GM21619 (cell line): ENCODE measurements at regions not wholly inside any gene's neighbourhood (a gene's known extent, or its start where the extent isn't known, plus 50 kb on each side); places are given as distances from the start of the nearest gene placed in this dataset.

ENCODE experiments used
- ATAC-seq: cut with Tn5 transposase; IDR thresholded peaks from one replicate; pipeline ENCODE4 v1.9.1; 2021; ENCODE audit not compliant: unreplicated experiment

DNA sequence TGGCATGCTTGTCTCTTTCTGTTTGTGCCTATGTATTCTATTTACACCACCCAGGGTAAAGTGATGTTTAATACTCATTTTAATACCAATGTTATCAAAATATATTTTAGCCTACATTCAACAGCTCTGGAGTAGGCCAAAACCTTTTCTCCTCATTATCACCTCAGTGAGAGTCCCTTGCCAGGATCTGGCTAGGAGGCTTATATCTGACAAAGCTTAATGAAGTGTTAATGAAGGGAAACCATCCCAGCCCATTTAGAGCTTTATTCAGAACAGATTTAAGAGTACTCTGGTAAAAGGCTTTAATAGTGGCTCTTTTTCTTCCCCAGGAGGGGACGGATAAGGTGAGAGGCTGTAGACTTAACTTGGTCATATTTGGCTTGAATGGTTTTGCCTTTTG is 137.6 kb downstream of the GRIN2B start:
- ATAC-seq: no peak

DNA sequence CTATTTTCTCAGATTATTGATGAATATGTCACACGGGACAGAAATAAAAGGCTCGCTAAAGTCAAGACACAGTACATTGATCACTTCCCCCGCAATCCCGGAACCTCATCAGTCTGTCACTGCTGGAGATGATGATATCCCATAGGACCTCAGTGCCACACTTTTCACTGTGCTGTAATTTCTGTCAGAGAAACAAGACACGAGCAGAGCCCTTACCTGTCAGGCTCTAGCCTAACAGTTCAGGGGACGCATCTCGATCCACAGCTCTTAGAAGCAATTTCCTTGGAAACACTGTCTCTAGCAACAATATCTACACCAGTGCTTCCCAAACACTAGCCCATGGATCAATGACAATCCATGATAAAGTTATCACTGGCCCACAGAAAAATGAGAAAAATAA is 140.0 kb downstream of the GRIN2B start:
- ATAC-seq: no peak

DNA sequence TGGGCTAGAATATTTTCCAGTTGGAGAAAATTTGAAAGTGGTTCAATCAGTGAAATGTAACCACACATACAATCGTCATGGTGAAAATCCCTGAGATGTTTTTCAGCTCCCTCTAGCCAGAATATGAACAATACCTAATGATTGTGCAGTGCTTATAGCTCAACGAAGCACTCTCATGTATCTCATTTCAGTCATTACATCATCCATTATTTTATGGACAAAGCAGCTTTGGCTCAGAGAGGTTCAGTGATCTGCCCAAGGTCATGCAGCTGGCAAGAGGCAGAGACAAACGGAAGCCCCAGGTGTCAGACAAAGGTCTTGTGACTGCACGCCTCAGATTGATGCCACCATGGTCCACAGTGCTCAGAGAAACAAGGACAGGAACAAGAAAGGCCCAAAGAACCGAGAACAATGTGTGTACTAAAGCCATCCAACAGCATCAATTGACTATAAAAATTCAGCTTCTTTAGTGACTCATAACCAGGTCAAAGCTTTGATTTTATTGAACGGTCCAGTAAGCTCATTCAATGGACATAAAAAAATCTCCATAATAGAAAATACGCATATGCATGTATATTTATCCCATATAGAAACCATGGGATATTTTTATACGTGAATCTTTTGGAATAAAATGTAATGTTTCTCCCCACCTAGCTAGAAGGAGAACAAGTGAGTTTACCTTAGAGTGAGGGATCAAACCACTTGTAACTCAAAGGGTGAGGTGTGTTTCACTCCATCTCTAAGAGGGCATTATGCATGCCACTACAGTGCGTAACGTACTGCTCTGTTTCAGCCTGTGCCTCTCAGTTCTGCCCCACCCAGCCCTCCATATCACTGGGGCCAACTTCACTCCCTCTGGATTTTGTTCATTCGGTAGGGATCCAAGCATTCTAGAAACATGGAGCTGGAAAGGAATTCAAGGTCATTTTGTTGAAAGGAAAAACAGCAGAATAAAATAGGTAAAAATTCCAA is 141.8 kb downstream of the GRIN2B start:
- ATAC-seq: no peak

DNA sequence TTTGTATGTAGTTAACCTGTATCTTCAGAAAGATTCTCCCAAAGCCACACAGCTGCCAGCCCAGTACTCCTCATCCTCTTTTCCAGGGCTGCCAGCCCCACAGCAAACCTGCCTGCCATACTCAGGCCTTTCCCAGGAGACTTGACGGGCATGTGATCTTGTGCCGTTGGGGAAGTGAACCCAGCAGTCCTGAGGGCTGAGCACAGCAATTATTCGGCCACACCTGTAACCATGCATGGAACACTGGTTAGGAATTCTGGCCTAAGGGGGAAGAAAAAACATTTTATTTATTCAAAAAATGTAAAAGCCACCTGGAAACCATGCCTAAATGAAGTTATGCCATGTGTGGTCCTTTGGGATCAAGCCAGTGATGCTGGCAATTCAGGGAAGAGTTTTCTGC is 145.3 kb downstream of the GRIN2B start:
- ATAC-seq: no peak

DNA sequence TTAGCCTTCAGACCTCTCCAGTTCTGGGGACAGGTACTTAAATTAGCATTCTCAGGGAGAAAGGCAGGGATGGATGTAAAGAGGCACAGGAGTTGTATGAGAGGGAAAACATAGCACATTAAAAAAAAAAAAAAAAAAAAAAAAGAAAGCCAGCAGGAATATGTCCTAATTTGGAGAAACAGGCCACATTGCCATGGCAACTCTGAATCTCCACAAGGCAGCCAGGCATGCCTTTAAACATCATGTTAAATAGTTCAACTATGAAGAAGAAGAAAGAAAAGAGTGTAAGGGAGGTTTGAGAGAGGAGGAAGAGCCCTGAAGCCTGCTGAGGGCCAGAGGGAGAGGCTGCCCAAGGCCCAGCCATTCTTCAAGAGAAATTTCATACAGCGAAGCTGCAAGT is 145.8 kb downstream of the GRIN2B start:
- no peak for ATAC-seq

DNA sequence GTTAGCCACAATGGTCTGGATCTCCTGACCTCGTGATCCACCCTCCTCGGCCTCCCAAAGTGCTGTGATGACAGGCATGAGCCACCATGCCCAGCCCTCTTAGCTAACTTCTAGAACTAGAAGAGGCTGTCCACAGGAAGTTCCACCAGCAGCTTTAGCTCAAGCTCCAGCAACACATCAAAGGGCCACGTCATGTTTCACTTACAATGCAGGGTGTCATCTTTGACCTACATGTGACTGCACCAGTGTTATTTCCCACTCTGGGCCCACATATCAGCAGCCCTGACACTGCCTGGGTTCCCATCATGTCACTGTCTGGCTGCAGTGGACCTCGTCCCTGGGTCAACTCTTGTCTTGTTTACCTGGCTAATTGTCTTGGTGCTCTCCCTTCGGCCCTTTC is 147.2 kb downstream of the GRIN2B start:
- no peak for ATAC-seq

DNA sequence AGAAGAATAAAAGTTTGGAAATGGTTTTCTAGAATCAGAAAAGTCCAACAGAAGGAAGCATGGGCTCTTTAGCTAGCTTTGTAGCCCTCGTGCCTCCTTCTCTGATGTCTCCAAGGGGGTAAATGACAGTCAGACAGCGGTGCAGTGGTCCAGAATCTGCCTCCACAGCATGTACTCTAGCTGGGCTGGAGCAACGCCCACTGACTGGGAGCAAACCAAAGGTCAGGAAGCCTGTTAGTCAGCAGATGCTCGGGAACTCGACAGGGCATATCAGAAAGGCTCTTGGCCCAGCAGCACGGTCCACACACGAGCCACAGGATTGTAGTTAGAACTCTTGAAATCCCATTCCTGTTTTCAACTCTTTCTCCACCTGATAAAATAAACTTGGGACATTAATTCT is 164.3 kb downstream of the GRIN2B start:
- ATAC-seq: no peak

DNA sequence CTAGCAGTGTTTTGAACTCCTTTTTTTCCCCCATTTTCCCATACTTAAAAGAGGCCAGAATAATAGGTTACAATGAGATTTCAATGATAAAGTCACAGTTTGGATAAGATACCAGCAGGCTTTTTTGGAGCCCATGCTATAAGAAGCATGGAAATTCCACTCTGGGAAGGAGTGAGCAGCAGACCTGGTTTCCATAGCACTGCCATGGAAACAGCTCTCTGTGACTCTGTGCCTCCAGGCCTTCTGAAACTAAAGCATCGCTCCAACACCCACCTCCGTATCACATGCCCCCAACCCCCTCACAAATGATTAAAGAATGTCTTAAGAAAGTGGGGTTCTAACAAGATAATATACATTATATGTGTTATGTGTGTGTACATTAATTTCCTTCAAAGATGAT is 165.0 kb downstream of the GRIN2B start:
- no peak for ATAC-seq

DNA sequence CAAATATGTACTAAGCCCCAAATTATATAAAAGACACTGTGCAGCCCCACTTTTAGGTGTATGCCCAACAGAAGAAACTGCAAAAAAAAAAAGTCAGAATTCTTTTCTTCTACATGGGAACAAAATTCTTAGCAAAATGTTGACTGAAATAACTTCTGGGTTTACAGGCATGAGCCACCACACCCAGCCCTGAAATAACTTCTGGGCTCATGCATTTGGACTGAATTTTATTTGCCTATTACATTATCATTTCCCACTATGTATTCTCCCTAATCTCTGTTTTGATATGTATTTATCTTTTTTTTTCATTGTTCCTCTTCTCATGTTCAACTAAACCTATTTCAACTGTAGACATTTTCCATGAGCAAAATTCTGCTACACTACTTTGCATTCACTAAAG is 169.2 kb downstream of the GRIN2B start:
- no peak for ATAC-seq

DNA sequence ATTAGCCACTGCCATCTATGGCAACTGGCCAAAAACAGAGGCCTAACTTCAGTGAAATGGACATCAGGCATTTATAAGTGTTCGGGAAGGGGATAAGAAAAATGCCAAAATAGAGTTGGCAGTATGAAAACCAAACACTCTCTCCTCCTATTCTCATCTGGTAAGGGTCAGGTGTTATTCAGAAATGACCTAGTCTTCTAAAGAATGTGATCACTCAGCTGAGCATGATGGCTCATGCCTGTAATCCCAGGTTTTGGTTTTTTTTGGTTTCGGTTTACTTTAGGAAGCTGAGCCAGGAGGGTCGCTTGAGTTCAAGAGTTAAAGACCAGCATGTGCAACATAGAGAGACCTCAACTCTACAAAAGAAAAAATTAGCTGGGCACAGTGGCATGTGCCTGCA is 170.3 kb downstream of the GRIN2B start:
- no peak for ATAC-seq

DNA sequence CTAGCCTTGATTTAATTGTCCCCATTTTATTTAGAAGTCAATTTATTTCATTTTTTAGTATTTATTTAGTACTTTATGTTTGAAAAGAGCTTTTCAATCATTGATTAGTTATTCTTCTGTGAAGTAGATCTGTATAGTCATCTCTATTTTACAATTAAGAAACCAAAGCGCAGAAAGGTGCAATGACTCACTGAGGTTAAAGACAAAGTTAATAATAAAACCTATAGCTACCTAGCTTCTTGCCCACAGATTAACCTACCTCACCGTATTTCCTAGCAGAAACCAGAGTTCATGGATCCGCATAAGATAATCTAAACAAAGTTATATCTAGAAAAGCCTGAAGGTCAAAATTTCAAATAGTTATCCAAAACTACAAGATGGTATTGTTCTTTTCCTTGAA is 176.4 kb downstream of the GRIN2B start:
- ATAC-seq: peak; percentile 53

DNA sequence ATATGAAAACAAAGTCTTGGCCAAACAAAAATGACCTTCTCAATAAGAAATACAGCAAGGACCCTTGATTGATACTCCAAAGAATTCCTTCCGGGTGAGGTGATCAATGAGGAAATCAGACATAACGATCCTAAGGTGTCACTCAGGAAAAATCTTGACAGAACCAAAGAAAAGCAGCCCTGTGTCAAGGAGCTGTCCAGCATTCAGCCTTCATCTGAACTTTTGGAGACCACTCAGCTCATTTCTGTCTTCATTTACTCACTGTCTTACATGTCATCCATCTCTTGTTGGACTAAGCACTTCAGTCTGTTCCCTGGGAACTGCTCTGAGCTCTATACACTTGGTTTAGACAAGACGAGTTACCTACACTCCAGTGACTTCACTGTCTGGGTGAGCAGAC is 179.9 kb downstream of the GRIN2B start:
- no peak for ATAC-seq

DNA sequence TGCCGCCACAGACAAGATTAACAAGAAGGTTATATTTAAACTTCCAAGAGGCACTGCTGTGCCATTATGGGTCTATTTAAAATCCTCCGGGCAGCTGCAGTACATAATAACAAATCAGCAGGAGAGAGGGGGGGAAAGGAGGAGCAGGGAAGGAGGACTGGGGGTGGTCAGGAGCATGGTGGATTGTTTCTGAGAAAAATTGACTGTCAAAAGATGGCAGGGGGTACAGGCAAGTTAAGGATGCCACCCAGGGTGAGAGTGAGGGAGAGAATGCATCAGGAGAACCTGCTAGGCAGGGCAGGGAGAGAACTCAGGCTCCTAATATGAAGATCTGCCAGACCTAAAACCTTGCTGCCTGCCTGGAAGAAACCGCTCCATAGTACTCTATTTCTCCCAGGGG is 181.8 kb downstream of the GRIN2B start:
- no peak for ATAC-seq

DNA sequence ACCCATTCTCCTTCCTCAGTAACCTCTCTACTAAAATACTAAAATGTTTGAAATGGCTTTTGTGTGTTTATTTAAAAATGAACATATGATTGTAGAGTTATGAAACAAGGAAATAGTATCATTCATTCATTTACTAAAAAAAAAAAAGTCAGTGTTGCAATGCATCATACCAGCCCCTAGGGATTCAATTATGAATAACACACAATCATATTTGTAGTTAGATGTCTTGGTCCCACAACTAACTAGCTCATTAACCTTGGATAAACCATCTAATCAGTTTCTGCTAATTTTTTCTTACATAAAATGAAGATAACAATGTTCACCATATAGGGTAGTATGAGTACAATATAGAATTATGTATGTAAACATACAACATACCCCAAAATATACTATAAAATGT is 183.2 kb downstream of the GRIN2B start:
- no peak for ATAC-seq

DNA sequence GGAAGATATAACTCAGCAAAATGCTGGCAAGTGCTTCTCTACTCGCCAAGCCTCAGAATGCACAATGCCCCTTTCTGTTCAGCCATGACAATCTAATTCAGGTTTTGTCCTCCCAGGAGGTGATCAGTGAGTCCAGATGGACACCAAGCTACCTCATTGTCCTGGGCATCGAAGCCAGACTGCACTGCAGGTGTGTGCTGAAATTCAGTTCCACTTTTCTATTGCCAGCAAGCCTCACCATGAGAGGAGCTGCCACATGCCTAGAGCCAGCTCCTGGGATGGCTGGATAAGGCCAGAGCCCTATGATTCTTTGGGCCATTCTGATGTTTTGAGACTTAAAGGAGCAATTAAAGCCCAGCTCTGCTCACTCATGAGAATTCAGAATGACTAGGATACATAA is 186.7 kb downstream of the GRIN2B start:
- no peak for ATAC-seq

DNA sequence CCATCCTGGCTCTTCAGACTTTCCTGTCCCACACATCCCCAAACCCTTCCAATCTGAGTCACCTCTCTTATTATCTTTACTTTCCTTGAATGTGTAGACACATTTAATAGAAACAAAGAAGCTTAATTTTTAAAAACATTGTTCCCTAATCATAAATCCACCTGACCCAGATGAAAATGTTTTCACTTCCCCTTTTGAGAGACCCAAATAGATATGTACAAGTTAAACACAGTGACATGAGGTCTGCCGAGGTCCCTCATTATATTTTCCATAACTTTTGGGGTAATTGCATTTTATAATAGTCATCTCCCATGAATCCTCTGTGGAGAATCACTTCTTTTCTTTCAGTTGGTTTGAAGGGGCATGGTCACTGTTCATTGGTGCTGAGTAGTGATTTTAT is 191.1 kb downstream of the GRIN2B start:
- no peak for ATAC-seq

DNA sequence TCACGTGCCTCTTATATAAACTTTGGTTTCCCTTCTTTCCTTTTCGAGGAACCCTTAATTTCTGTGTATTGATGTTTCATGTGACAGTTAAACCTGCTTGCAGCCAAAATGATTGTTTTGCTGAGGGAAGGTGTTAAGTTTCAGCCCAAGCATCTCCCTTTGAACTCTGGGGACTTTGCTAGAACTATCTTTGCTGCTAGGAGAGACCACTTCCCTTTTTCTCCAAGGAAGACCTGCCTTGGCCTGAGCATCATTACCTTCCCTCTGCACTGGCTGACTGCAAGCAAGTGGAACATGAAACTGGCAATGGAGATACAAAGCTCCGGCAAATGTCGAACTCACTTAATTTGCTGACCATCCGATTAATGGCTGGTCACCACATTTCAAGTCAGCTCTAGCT is 192.8 kb downstream of the GRIN2B start:
- ATAC-seq: no peak

DNA sequence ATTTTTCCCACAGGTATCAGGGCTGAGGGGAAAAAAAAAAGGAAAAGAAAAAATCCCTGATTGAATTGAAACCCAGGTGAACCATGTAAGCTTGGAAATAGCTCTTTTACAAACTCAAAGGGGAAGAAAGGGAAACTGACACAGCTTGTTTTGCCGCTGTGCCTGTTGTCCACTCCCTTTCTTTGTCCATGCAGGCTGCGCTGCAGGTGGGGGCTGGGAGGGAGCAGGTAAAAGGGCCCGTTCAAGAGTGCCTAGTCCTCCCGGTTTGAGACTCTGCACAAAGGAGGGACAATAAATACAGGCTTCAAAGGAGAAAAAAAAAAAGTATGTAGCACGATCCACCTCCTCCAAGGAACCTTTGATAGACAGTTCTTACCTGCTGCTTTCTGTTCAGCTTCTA is 194.8 kb downstream of the GRIN2B start:
- ATAC-seq: no peak

DNA sequence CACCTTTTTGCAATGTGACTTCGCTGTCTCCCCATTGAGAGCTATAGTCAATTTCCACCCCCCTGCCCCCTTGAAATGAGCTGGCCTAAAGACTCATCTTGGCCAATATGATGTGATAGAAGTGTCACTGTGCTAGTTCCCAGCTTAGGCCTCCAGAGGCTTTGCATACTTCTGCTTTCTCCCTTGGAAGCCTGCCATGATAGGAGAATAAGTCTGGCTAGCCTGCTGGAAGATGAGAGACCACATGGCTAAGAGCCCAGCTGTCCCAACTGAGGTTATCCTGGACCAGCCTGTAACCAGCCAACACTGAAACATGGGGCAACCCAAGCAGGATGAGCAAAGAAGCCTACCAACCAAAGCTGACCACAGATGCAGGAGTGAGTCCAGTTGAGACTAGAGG is 196.9 kb downstream of the GRIN2B start:
- ATAC-seq: no peak

DNA sequence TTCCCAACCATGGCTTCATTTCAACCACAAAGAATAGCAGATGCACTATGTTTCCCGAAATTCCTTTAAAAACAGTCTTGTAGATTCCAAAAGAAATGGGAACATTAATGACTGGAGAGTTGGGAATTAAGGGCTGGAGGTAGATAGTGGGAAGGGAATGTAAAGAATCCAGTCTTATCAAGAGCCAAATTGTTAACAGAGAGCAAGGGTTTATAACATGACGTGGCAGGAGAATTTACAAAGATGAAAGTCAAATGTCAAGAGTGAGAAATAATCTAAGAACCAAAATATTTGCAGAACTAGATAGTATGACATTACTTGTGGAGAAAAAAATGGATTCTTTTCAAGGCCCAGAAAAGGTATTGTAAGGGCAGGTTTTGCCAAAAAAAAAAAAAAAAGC is 200.9 kb downstream of the GRIN2B start:
- ATAC-seq: no peak

DNA sequence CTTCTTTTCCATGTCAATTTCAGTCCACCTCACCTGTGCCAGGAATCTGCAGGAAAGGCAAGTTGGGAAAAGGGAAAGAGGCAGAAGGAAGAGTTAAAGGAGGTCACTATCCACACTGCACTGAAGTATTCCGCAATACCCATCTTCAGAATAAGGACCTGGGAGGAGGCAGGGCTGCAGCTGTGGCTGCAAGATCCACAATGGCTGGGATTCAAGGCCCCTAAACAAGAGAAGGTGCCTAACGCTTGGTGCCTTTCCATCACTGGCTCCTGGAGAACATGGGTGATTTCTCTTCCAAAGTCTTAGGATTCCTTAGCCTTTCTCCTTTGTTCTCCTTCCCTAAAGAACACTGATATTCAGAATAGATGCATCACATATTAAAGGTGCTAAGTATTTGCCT is 204.0 kb downstream of the GRIN2B start:
- no peak for ATAC-seq

DNA sequence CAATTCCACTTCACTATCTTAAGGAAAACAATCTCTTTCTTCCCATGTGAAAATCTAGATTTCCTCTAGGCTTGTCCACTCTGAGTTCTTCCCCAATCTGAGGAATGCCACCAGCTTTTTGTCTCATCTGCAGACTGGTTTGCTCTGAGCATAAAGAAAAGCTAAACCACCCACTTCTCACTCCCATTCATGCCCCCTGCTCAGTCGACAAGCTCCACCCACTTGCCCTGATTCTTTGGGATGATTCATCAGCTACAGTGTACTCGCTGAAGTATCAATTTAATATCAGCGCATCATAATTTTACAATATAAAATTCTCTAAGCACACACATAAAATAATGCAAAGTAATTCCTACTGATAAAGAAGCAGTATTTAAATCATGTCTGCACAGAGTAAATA is 209.1 kb downstream of the GRIN2B start:
- ATAC-seq: no peak

DNA sequence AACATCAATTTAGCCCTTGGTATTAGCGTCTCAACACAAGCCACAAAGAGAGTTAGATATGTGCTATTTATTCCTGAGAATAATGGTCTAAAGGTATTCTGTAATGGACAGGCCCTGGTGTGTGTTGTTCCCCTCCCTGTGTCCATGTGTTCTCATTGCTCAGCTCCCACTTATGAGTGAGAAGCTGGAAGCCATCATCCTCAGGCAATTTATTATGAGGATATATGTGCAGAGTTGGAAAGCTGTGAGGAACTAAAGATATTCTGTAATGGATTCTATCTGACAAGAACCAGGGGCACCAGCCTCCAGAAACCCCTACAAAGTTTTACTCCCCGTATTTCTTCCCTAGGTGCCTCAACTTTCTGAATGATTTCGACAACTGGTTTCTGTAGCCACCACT is 210.8 kb downstream of the GRIN2B start:
- ATAC-seq: no peak
